GM18502 (cell line): ENCODE measurements at regions not wholly inside any gene's neighbourhood (a gene's known extent, or its start where the extent isn't known, plus 50 kb on each side); places are given as distances from the start of the nearest gene placed in this dataset.

ENCODE experiments used
- ATAC-seq: cut with Tn5 transposase; IDR thresholded peaks from one replicate; pipeline ENCODE4 v1.9.1; 2021; ENCODE audit warnings: mild to moderate bottlenecking; ENCODE audit not compliant: unreplicated experiment, poor library complexity

GRCh38 chr11:45556851-45557707, 108.3 kb downstream of the CHST1 start:
- ATAC-seq: no peak

GRCh38 chr11:45554230-45554967, 111.0 kb downstream of the CHST1 start:
- ATAC-seq: no peak

DNA sequence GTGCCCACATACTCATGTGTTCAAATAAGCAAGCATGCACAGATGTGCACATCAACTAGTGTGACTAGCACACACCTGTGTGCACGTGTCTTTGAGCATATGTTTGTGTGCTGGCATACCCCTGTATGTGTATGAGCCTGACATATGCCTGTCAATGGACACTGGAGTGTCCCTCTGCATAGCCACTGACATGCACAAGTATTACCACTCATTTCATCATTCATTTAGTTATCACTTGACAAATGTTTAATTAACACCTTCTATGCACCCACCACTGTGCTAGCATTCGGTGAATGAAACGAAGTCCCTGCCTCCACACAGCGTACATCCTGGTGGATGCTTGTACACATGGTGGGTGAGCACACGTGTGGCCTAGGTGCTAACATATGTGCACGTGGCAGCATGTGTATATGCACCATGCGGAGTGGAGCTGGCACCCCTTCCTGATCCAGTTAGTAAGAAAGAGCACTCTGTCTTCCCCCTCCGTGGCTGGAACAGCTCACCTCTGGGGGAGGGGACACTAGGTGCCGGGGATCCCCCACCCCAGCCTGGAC, 112.0 kb downstream of the CHST1 start:
- ATAC-seq: no peak

DNA sequence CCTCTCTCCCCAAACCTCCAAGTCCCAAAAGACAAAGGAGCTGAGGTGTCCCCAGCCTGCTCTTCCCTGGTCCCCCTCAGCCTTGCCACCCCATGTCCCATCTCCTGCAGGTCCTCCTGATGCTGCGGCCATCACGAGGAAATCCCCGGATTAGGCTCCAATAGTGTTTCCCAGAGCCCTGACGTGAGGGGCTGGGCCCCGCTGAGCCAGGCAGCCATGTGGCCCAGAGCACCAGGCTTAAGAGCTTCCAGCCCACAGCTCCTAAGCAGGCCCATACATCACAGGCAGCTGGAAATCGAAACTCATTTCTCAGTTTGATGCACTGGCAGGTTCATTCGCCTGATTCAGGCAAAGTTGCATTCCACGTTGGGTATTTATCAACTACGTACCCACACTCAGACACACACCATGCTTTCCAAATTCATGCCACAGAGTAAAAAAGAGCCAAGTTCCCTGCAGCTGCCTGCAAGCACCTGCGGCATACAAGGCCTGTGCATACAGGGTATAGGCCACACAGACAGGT, 114.2 kb downstream of the CHST1 start:
- no peak for ATAC-seq

- ATAC-seq: no peak
Observed at GRCh38 chr11:45549257-45549656, 116.2 kb downstream of the CHST1 start.

GRCh38 chr11:45546366-45546765, 119.1 kb downstream of the CHST1 start:
- no peak for ATAC-seq

DNA sequence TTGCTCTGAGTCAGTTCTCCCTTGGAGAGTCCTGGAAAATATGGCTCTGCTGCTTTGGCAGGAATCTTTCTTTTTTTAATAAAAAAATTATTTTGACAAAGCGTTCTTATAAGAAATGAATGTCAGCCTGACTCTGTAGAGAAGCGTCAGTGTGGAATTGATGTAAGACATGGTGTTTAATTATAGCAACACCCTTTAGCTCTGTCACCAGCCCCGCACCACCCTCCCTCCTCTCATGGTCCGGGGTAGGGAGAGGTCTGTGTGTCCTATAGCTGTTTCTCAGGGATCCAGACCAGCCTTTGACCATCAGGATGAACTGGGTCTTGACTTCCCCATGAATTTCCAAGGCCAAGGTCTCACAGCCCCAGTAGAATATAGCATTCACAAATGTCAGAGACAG, 120.6 kb downstream of the CHST1 start:
- no peak for ATAC-seq

- ATAC-seq: no peak
Observed at GRCh38 chr11:45543808-45544422, 121.5 kb downstream of the CHST1 start.

- ATAC-seq: no peak
Observed at GRCh38 chr11:45543081-45543480, 122.3 kb downstream of the CHST1 start.

- ATAC-seq: no peak
Observed at GRCh38 chr11:45541693-45542434, 123.6 kb downstream of the CHST1 start.

- no peak for ATAC-seq
Observed at GRCh38 chr11:45538939-45539338, 126.5 kb downstream of the CHST1 start.

- no peak for ATAC-seq
Observed at GRCh38 chr11:45538363-45538762, 127.1 kb downstream of the CHST1 start.

DNA sequence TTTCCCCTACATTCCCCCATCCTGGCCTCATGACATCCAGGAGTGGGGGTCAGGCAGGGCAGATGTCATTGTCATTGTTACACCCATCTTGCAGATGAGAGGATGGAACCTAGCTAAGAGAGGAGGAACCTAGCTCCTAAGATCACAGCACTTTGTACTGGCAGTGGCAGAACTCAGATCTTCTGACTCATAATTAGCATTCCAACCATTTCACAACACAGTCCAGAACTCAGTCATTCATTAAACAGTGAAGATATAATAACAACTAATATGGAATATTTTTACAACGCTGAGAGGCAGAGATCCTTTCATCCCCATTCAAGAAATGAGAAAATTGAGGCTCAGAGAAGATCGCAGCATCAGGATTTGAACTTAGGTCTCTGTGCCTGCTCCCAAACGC, 127.8 kb downstream of the CHST1 start:
- no peak for ATAC-seq

DNA sequence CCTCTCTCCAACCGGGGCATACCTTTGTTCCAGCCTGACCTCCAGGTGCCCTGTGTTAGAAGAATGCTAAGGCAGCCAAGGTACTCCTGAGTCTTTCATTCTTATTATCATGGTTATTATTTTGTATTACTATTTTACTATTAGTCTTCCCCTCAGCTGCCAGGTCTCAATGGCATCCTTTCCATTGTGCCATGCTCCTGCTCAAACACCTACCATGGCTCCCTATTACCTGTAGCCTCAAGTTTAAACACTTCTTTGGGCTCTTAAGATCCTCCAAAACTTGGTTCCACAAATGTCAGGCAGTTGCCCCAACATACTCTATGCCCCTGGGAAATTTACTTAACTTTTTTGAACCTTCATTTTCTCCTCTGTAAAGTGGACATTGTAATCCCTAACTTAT, 130.4 kb downstream of the CHST1 start:
- ATAC-seq: no peak

DNA sequence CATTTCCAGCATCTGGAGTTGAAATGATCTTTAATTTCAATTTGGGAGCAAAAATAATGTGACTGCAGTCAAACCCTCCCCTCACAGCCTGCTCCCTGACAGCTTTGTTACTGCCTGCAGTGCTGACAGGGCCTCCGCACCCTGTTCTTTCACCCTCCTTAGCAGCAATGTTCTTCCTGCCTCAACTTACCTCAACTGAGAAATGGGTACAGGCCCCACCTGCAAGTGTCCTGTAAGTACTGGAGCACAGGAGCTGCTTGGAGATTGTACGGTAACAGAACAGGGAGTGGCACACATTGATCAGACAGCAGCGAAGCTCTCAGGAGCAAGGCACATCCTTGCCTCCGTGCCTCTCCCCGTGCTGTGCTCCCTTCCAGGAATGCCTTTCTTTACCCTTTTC, 131.3 kb downstream of the CHST1 start:
- no peak for ATAC-seq

DNA sequence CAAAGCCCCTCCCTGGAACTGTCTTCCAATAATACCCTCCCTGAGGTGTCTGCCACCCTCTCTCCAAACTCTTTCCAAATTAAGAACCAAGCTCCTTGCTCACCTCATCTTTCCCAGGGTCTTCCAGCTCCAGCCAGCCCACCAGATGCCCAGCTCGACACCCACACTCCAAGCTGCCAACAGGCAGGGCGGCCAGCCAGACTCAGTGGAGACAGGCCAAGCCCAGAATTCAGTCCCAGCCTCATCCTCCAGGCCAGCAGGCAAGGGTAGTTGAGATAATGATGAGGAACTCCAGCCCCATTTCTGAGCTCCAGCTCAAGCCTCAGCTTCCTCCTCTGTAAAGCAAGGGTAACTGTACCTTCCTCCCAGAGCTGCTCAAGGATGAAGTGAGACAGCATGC, 132.9 kb downstream of the CHST1 start:
- ATAC-seq: no peak

GRCh38 chr11:45530776-45531175, 134.6 kb downstream of the CHST1 start:
- no peak for ATAC-seq

GRCh38 chr11:45530111-45530510, 135.3 kb downstream of the CHST1 start:
- no peak for ATAC-seq

GRCh38 chr11:45528435-45528834, 137.0 kb downstream of the CHST1 start:
- no peak for ATAC-seq

DNA sequence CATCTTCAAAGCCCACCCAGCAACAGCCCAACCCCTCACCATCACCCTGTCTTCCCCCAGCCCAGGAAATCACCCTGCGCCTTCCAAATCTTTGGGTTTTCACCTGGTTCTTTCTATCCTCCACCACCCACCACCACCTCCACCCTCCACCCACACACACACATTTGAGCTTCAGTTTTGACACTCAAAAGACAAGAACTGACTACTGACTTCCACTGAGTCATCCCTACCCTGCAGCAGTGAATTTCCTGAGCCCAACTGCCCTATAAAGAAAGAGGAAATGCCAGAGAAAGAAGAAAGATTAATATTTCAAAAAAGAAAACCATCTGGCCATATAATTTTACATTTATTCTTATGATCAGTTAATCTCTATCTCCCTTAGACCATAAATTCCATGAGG, 137.5 kb downstream of the CHST1 start:
- ATAC-seq: no peak
